ENCODE measurements at regions not wholly inside any gene's neighbourhood (a gene's known extent, or its start where the extent isn't known, plus 50 kb on each side); places are given as distances from the start of the nearest gene placed in this dataset.

DNA sequence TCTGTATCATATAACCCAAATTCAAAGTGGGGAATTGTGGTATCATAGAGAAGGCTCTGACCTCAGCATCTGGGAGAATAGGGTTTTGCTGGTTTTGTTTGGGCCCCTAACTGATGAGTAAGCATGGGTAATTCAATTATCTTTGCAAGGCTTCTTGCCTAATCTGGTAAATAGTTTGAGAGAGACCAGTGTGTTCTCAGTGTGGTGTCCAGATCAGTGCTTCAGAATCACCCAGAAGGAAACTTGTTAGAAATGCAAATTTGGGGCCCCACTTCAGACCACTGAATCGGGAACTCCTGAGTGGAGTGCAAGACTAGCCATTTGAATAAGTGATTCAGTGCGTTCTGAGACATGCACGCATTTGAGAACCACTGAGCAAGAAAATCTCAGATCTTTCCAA, 282.7 kb downstream of the EPHA4 start:
- Mint-ChIP-seq H3K27ac (no peak overlapping the region), H3K9me3 (no peaks in the 10 kb centered on the region), H3K27me3 (ENCODE audit: low read depth) (no peaks in the 10 kb centered on the region), H3K36me3 (ENCODE audit: insufficient read depth in 1 of 3, low read depth in 3 of 3) (no peaks in the 10 kb centered on the region), H3K4me3 (no peak overlapping the region), H3K4me1 (peaks cover 20 to 24% of the 10 kb centered on the region in 2 experiments)
- no peak overlapping the region for H4K91ac ChIP-seq (ENCODE audit: insufficient read length, low read depth, low read length)
- WGBS (ENCODE audit: extremely low coverage, insufficient read length, low lambda C conversion rate) = no CpG with 5 or more reads among the region's 3 CpGs
- no peaks in the 10 kb centered on the region for H3K23me2 ChIP-seq (ENCODE audit: insufficient read length, low read depth, low read length, poor library complexity, severe bottlenecking)
- no peak overlapping the region for H3K23ac ChIP-seq (ENCODE audit: insufficient read length, low read depth, low read length)
- no peak overlapping the region for H2BK5ac ChIP-seq (ENCODE audit: insufficient read length, low read length)
- no peaks in the 10 kb centered on the region for H3K9me3 ChIP-seq (ENCODE audit: control insufficient read depth, low read depth, low read length)
- H4K5ac ChIP-seq (ENCODE audit: insufficient read length, low read depth, low read length) = no peak overlapping the region
- H3K27me3 ChIP-seq (ENCODE audit: insufficient read depth, low read length) = no peaks in the 10 kb centered on the region
- H2BK12ac ChIP-seq (ENCODE audit: insufficient read length, low read depth, low read length) = no peak overlapping the region
- H3K79me1 ChIP-seq (ENCODE audit: insufficient read depth, low read depth, low read length, poor library complexity, severe bottlenecking) = no peaks in the 10 kb centered on the region
- H3K56ac ChIP-seq (ENCODE audit: insufficient read length, low read depth, low read length) = no peak overlapping the region
- no peak overlapping the region for H3K4ac ChIP-seq (ENCODE audit: low read depth, low read length)
- H2BK20ac ChIP-seq (ENCODE audit: low read depth, low read length, poor library complexity, severe bottlenecking) = no peak overlapping the region
- H3K4me1 ChIP-seq (ENCODE audit: insufficient read depth, low read length) = no peaks in the 10 kb centered on the region
- no peak overlapping the region for H2BK120ac ChIP-seq (ENCODE audit: low read depth, low read length, poor library complexity, severe bottlenecking)
- no peak overlapping the region for H3K4me2 ChIP-seq (ENCODE audit: insufficient read depth, insufficient read length, low read length)
- no peak for DNase-seq
- no peak overlapping the region for H2AK5ac ChIP-seq (ENCODE audit: insufficient read length, low read length)
- TF ChIP-seq, protein P1, sequence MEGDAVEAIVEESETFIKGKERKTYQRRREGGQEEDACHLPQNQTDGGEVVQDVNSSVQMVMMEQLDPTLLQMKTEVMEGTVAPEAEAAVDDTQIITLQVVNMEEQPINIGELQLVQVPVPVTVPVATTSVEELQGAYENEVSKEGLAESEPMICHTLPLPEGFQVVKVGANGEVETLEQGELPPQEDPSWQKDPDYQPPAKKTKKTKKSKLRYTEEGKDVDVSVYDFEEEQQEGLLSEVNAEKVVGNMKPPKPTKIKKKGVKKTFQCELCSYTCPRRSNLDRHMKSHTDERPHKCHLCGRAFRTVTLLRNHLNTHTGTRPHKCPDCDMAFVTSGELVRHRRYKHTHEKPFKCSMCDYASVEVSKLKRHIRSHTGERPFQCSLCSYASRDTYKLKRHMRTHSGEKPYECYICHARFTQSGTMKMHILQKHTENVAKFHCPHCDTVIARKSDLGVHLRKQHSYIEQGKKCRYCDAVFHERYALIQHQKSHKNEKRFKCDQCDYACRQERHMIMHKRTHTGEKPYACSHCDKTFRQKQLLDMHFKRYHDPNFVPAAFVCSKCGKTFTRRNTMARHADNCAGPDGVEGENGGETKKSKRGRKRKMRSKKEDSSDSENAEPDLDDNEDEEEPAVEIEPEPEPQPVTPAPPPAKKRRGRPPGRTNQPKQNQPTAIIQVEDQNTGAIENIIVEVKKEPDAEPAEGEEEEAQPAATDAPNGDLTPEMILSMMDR (conservative IDR thresholded peaks at IDR 0.05) = no peak
- H3T11ph ChIP-seq (ENCODE audit: low read length) = no peak overlapping the region
- no peak overlapping the region for H3K27ac ChIP-seq (ENCODE audit: insufficient read length, low read depth, low read length)
- no peak overlapping the region for H3K18ac ChIP-seq (ENCODE audit: insufficient read length, low read depth, low read length)
- H2AFZ ChIP-seq (ENCODE audit: low read length) = no peak overlapping the region
- H3K9ac ChIP-seq (ENCODE audit: extremely low read depth, insufficient read length, low read length) = no peak overlapping the region
- no peaks in the 10 kb centered on the region for H3K79me2 ChIP-seq (ENCODE audit: insufficient read depth, low read length)
- H4K8ac ChIP-seq (replicated peaks; ENCODE audit: insufficient read length, low read depth, low read length) = no peak overlapping the region
- H4K20me1 ChIP-seq (ENCODE audit: control insufficient read depth, insufficient read depth, insufficient read length) = no peaks in the 10 kb centered on the region
- no peak overlapping the region for H3K14ac ChIP-seq (ENCODE audit: insufficient read depth, low read length)
- H2BK15ac ChIP-seq (ENCODE audit: low read depth, low read length) = no peak overlapping the region
